K562 (cell line): ENCODE measurements at regions not wholly inside any gene's neighbourhood (a gene's known extent, or its start where the extent isn't known, plus 50 kb on each side); places are given as distances from the start of the nearest gene placed in this dataset.

ENCODE experiments used
- ARID1B ChIP-seq: fragments of 450-650 bp; IDR thresholded peaks from 2 replicates; pipeline ENCODE4 v1.6.1; 2016; ENCODE audit warnings: antibody characterized with exemption, mild to moderate bottlenecking, inconsistent platforms
- EP300 ChIP-seq: IDR thresholded peaks from 2 replicates; pipeline ENCODE4 v1.6.1; 2012; ENCODE audit warnings: low read length, improper control_type of control experiment
- HDAC8 ChIP-seq: fragments of 450-650 bp; IDR thresholded peaks from 2 replicates; pipeline ENCODE4 v1.6.1; 2016; ENCODE audit warnings: mild to moderate bottlenecking, missing genetic modification characterization, moderate library complexity, missing compliant biosample characterization
- HMG20B ChIP-seq: fragments of 250-450 bp; sonication (Bioruptor Pico); IDR thresholded peaks from 2 replicates; pipeline ENCODE4 v1.5.0; 2021; ENCODE audit warnings: mild to moderate bottlenecking
- L3MBTL2 ChIP-seq: fragments of 450-650 bp; IDR thresholded peaks from 2 replicates; pipeline ENCODE4 v1.6.1; 2016; ENCODE audit warnings: mild to moderate bottlenecking, moderate library complexity
- MEF2A ChIP-seq: IDR thresholded peaks from 2 replicates; pipeline ENCODE4 v1.6.1; 2011; ENCODE audit warnings: low read depth, mild to moderate bottlenecking, low read length, moderate library complexity; ENCODE audit not compliant: control insufficient read depth
- PRPF4 ChIP-seq: fragments of 200-400 bp; formaldehyde crosslinking; IDR thresholded peaks from one replicate; pipeline ENCODE4 v1.6.1; 2017; ENCODE audit warnings: low read length, low read depth, mild to moderate bottlenecking; ENCODE audit not compliant: insufficient read depth, poor library complexity, severe bottlenecking
- REST ChIP-seq, 2 experiments: fragments of 450-650 bp; formaldehyde crosslinking in 1 of 2; IDR thresholded peaks; 2 replicates each; pipeline versions ENCODE4 v1.4.0 to v1.6.1; 2014 to 2020; ENCODE audit warnings: mild to moderate bottlenecking in 2 of 2, borderline replicate concordance in 1 of 2, low read depth in 1 of 2
- RFX1 ChIP-seq: fragments of 450-650 bp; IDR thresholded peaks from 2 replicates; pipeline ENCODE4 v1.6.1; 2016; ENCODE audit warnings: mild to moderate bottlenecking, moderate library complexity
- THRAP3 ChIP-seq: fragments of 450-650 bp; IDR thresholded peaks from 2 replicates; pipeline ENCODE4 v1.6.1; 2016; ENCODE audit warnings: mild to moderate bottlenecking, inconsistent platforms, borderline replicate concordance
- ZBTB5 ChIP-seq: fragments of 450-650 bp; IDR thresholded peaks from 2 replicates; pipeline ENCODE4 v1.6.1; 2017; ENCODE audit warnings: antibody characterized with exemption
- ZNF134 ChIP-seq: fragments of 250-450 bp; sonication (Bioruptor Pico); conservative IDR thresholded peaks from 2 replicates; pipeline ENCODE4 v1.4.0; 2020
- ZNF699 ChIP-seq: fragments of 250-450 bp; sonication (Bioruptor Pico); IDR thresholded peaks from 2 replicates; pipeline ENCODE4 v1.8.0; 2021; ENCODE audit warnings: mild to moderate bottlenecking, moderate library complexity; ENCODE audit not compliant: insufficient replicate concordance

DNA sequence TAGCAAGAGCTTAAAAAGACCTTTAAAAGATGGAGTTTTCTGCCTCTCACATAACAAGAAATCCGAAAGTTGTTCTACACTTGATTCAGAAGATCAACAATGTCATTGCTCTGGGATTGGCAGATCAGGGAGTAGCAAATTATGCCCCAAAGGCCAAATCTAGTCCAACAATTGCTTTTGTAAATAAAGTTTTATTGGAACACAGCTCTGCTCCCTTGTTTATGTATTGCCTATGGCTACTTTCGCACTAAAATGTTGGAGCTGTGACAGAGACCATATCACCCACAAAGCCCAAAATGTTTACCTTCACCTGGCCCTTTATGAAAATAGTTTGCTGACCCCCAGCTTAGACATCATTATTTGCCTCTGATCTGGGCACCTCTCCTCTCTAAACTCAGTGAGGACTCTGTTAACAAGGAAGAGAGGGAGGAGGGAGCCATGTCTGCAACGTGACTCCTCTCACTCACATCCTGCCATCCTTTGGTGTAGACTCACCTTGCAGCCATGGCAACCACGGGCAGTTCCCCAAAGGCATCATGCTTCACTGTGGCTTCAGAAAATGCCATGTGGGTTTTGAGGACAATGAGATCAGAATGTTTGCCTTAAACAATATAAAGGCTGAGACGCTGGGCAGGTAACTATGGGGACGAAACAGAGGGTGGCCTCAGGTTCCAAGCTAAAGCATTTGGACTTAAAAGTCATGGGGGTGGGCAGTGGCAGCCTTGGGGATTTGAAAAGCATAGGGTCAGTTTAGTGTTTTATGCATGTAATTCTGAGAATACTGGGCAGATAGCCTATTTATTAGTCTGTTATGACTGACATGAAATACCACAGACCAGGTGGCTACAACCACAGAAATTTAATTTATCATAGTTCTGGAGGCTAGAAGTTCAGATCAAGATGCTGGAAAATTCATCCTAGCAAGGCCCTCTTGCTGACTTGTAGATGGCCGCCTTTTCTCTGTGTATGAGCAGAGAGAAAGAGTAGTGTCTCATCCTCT lies 149.7 kb upstream of the TNFAIP3 start (continued):
- no peak for TF ChIP-seq REST (IDR thresholded peaks at IDR 0.05; ENCODE audit: borderline replicate concordance)
- no peak for TF ChIP-seq REST (CRISPR knock-in tag; IDR thresholded peaks at IDR 0.05; ENCODE audit: low read depth)
- TF ChIP-seq HDAC8, result no peak
- no peak for TF ChIP-seq THRAP3
- TF ChIP-seq ZBTB5, result no peak
- no peak for TF ChIP-seq PRPF4
- TF ChIP-seq EP300, result no peak
- no peak for TF ChIP-seq HMG20B
- TF ChIP-seq ARID1B, result no peak
- TF ChIP-seq MEF2A, result no peak
- no peak for TF ChIP-seq ZNF134 (CRISPR knock-in tag)
- TF ChIP-seq ZNF699 (CRISPR knock-in tag), result no peak
- TF ChIP-seq L3MBTL2, result no peak
- peak; percentile 48; the same call in 1 of the 2 replicates for TF ChIP-seq RFX1
